Prostate gland (tissue), 2 donors: ENCODE measurements at regions not wholly inside any gene's neighbourhood (a gene's known extent, or its start where the extent isn't known, plus 50 kb on each side); places are given as distances from the start of the nearest gene placed in this dataset.

Source experiments
- CTCF ChIP-seq, 4 experiments: fragments of 200-600 bp in 2 of 4; fragments of 450-650 bp in 2 of 4; sonication (generic) in 2 of 4; IDR thresholded peaks; 1 replicate in 3 of 4; 2 replicates in 1 of 4; pipeline ENCODE4 v1.5.1; 2016 to 2019; ENCODE audit warnings: antibody characterized with exemption in 4 of 4, mild to moderate bottlenecking in 2 of 4, moderate library complexity in 2 of 4
- POLR2A ChIP-seq: fragments of 450-650 bp; IDR thresholded peaks from one replicate; pipeline ENCODE4 v1.6.1; 2016; ENCODE audit warnings: antibody characterized with exemption, mild to moderate bottlenecking
- POLR2AphosphoS5 ChIP-seq: sonication (generic); formaldehyde crosslinking; IDR thresholded peaks from one replicate; pipeline ENCODE4 v1.6.1; 2017; ENCODE audit warnings: antibody characterized with exemption

GRCh38 chr2:145017149-145017548, 497.2 kb upstream of the ZEB2 start:
- TF ChIP-seq POLR2AphosphoS5 (no peak), CTCF (IDR thresholded peaks at IDR 0.05) (no peak), POLR2A (no peak)
